ENCODE measurements at regions not wholly inside any gene's neighbourhood (a gene's known extent, or its start where the extent isn't known, plus 50 kb on each side); places are given as distances from the start of the nearest gene placed in this dataset.

DNA sequence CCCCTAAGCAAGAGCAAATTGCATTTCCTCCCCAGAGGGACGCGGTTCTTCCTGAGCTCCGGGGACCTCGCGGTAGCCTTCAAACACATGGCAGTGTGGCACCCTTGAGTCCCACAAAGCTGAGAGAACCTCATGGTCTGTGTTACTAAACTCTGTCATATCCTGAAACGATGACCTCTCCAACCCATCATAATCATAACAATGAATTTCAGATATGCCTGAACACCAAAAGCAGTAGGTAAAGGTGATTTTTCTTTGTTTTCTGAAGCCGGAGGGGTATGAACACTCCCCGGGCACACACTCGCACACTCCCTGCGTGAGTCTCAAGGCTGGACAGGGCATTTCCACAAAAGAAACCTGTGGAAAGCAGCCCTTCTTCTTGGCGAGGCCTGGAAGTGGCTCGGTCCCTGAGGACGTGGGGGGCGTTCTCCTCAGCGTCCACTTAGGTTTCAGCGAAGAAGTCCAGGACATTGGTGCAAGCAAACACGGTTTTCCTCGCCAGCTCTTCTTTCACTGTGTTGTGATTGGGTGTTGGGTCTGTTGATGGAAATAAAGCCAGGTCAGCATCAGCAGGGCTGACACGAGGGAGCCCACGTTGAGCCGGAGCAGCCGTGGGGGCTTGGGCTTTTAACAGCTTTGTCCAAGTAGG is 183.4 kb downstream of the ERMARD start:
- Histone ChIP-seq H3K4me3 (no peak overlapping the region), H3K36me3 (no peaks in the 10 kb centered on the region), H3K27ac (no peak overlapping the region), H3K4me1 (peaks cover 0 to 4% of the 10 kb centered on the region in 2 donors), H3K9me3 (no peaks in the 10 kb centered on the region), H3K27me3 (no peaks in the 10 kb centered on the region)
- TF ChIP-seq, protein P1, sequence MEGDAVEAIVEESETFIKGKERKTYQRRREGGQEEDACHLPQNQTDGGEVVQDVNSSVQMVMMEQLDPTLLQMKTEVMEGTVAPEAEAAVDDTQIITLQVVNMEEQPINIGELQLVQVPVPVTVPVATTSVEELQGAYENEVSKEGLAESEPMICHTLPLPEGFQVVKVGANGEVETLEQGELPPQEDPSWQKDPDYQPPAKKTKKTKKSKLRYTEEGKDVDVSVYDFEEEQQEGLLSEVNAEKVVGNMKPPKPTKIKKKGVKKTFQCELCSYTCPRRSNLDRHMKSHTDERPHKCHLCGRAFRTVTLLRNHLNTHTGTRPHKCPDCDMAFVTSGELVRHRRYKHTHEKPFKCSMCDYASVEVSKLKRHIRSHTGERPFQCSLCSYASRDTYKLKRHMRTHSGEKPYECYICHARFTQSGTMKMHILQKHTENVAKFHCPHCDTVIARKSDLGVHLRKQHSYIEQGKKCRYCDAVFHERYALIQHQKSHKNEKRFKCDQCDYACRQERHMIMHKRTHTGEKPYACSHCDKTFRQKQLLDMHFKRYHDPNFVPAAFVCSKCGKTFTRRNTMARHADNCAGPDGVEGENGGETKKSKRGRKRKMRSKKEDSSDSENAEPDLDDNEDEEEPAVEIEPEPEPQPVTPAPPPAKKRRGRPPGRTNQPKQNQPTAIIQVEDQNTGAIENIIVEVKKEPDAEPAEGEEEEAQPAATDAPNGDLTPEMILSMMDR (IDR thresholded peaks at IDR 0.05), result no peak
- intact Hi-C loops (cut with DNase I), result no loop called here
- no peak for DNase-seq (ENCODE audit: low spot score in 2 of 2)

- Histone ChIP-seq H3K36me3 (no peaks in the 10 kb centered on the region), H3K4me1 (peaks cover 0 to 4% of the 10 kb centered on the region in 2 donors), H3K27ac (no peak overlapping the region), H3K27me3 (no peaks in the 10 kb centered on the region), H3K9me3 (no peaks in the 10 kb centered on the region), H3K4me3 (no peak overlapping the region)
- TF ChIP-seq, protein P1 (IDR thresholded peaks at IDR 0.05), result no peak
- DNase-seq (ENCODE audit: low spot score in 2 of 2), result no peak
- intact Hi-C loops (cut with DNase I), result no loop called here
Measured at GRCh38 chr6:169933839-169934698, 182.6 kb downstream of the ERMARD start.

GRCh38 chr6:169933251-169933821 is 181.9 kb downstream of the ERMARD start:
- no peak overlapping the region for H3K4me3 ChIP-seq
- TF ChIP-seq, protein P1 (IDR thresholded peaks at IDR 0.05), result no peak
- peaks cover 0 to 4% of the 10 kb centered on the region in 2 donors for H3K4me1 ChIP-seq
- no peaks in the 10 kb centered on the region for H3K9me3 ChIP-seq
- DNase-seq (ENCODE audit: low spot score in 2 of 2), result no peak
- no peak overlapping the region for H3K27ac ChIP-seq
- no peaks in the 10 kb centered on the region for H3K27me3 ChIP-seq
- intact Hi-C loops (cut with DNase I), result no loop called here
- H3K36me3 ChIP-seq, result no peaks in the 10 kb centered on the region

DNA sequence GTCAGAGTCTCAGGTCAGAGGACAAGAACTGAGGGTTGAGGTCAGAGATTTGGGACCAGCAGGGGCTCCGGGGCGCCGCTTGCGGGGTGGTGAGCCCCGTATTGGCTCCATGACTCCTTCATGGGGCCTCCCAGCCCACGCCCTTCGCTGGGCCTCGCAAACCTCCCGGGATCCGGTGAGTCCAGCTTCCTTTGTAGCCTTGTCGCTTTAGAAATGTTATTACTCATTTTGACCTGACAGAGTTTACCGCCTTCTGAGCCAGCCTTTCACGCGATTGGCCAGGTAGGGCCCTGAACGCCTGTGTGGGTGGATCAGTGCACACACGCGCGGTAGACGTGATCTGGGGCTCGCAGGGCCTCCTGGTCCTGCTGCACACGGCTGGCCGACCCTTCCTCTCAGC is 181.1 kb downstream of the ERMARD start:
- Histone ChIP-seq H3K9me3 (no peaks in the 10 kb centered on the region), H3K4me3 (no peak overlapping the region), H3K4me1 (peaks cover 0 to 4% of the 10 kb centered on the region in 2 donors), H3K27ac (no peak overlapping the region), H3K27me3 (no peaks in the 10 kb centered on the region), H3K36me3 (no peaks in the 10 kb centered on the region)
- DNase-seq (ENCODE audit: low spot score in 2 of 2), result no peak
- intact Hi-C loops (cut with DNase I), result no loop called here
- TF ChIP-seq, protein P1 (IDR thresholded peaks at IDR 0.05), result no peak

GRCh38 chr6:169931261-169931660 is 179.8 kb downstream of the ERMARD start:
- Histone ChIP-seq H3K4me1 (peaks cover 0 to 4% of the 10 kb centered on the region in 2 donors), H3K36me3 (no peaks in the 10 kb centered on the region), H3K9me3 (no peaks in the 10 kb centered on the region), H3K27ac (no peak overlapping the region), H3K4me3 (no peak overlapping the region), H3K27me3 (no peaks in the 10 kb centered on the region)
- DNase-seq (ENCODE audit: low spot score in 2 of 2), result no peak
- intact Hi-C loops (cut with DNase I), result no loop called here
- TF ChIP-seq, protein P1 (IDR thresholded peaks at IDR 0.05), result no peak
